ENCODE measurements at regions not wholly inside any gene's neighbourhood (a gene's known extent, or its start where the extent isn't known, plus 50 kb on each side); places are given as distances from the start of the nearest gene placed in this dataset.

DNA sequence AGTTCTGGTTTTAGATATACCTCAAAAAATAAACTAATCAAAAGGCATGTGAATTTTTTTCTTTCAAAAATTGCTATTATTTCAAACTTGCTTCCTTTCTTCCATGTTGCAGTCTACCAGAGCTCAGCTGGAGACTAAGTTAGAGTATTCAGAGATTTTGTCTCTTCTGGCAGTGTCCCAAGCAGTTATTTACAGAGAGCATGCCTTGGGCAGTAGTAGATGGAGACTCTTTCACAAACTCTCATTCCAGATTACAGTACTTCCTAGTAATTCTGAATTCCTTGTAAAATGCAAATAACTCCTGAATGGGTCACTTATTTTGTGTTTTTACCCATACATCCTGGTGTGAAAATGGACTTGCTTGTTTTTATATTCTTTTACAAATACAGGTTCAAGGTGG lies 703.4 kb downstream of the EPHA7 start:
- no peaks in the 10 kb centered on the region for H3K27me3 ChIP-seq (ENCODE audit: low read depth)
- no peak for DNase-seq

DNA sequence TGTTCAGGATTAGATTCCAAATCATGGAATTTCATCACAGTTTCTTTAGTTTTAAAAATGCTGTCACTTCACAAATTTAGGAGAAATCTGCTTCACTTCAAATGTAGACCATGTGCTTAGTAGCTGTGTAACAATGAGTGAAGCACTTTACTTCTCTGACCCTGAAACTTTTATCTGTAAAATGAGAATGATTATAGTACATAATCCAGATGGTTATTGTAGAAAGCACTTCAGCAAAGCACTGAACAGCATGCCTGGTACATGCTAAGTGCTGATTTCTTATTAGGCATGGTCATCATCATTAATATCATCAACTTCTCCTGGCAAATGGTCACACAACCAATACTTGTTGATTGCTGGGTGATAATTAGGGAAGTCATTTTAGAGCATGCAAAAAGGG lies 705.0 kb downstream of the EPHA7 start:
- H3K4me3 ChIP-seq: no peak overlapping the region
- H3K9me3 ChIP-seq: no peaks in the 10 kb centered on the region
- no peaks in the 10 kb centered on the region for H3K4me1 ChIP-seq
- DNase-seq (no peak), ATAC-seq (no peak)
- H3K36me3 ChIP-seq: no peaks in the 10 kb centered on the region
- no peaks in the 10 kb centered on the region for H3K27me3 ChIP-seq (ENCODE audit: low read depth)
- intact Hi-C loops (cut with DNase I): no loop called here
- no peak overlapping the region for H3K27ac ChIP-seq
- TF ChIP-seq, protein P1, sequence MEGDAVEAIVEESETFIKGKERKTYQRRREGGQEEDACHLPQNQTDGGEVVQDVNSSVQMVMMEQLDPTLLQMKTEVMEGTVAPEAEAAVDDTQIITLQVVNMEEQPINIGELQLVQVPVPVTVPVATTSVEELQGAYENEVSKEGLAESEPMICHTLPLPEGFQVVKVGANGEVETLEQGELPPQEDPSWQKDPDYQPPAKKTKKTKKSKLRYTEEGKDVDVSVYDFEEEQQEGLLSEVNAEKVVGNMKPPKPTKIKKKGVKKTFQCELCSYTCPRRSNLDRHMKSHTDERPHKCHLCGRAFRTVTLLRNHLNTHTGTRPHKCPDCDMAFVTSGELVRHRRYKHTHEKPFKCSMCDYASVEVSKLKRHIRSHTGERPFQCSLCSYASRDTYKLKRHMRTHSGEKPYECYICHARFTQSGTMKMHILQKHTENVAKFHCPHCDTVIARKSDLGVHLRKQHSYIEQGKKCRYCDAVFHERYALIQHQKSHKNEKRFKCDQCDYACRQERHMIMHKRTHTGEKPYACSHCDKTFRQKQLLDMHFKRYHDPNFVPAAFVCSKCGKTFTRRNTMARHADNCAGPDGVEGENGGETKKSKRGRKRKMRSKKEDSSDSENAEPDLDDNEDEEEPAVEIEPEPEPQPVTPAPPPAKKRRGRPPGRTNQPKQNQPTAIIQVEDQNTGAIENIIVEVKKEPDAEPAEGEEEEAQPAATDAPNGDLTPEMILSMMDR (IDR thresholded peaks at IDR 0.05): no peak

More for the DNA sequence above, 703.4 kb downstream of the EPHA7 start:
- ATAC-seq: no peak
- intact Hi-C loops (cut with DNase I): no loop called here
- TF ChIP-seq, protein P1 (IDR thresholded peaks at IDR 0.05): no peak
- Histone ChIP-seq H3K9me3 (no peaks in the 10 kb centered on the region), H3K4me1 (no peaks in the 10 kb centered on the region), H3K27ac (no peak overlapping the region), H3K36me3 (no peaks in the 10 kb centered on the region), H3K4me3 (no peak overlapping the region)

DNA sequence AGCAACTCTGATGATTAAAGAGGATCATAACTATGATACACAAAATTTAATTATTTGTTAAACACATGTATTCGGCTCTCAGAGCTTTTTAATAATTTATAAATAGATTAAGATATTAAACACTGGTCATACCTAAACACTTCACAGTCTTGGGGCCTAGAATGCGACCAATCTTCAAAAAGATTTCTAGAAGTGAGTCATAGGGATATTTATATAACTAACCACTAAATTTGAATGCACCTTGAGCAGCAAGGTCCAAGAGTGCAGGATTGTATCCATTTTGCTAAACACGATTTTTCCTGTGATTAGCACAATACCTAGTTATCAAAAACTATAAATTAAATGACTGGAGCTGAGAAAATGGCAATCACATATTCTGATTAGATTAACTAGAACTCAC lies 709.3 kb downstream of the EPHA7 start:
- intact Hi-C loops (cut with DNase I): no loop called here
- Histone ChIP-seq H3K27ac (no peak overlapping the region), H3K9me3 (no peaks in the 10 kb centered on the region), H3K4me1 (no peaks in the 10 kb centered on the region), H3K36me3 (no peaks in the 10 kb centered on the region), H3K4me3 (no peak overlapping the region), H3K27me3 (ENCODE audit: low read depth) (no peaks in the 10 kb centered on the region)
- no peak for DNase-seq
- no peak for ATAC-seq
- TF ChIP-seq, protein P1 (IDR thresholded peaks at IDR 0.05): no peak

DNA sequence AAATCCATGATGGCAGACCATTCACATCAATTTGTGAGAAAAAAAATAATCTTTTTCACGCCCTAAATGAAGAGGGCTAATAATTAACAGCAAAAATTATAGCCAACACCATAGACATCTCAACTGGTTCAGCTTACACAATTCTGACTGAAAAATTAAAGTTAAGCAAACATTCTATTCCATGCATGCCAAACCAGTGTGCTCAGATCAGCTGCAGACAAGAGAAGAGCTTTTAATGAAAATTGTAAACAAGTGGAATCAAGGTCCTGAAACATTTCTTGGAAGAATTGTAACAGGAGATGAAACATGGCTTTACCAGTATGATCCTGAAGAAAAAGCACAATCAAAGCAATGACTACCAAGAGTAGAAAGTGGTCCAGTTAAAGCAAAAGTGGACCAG lies 710.4 kb downstream of the EPHA7 start:
- no peaks in the 10 kb centered on the region for H3K9me3 ChIP-seq
- no peak overlapping the region for H3K27ac ChIP-seq
- H3K27me3 ChIP-seq (ENCODE audit: low read depth): no peaks in the 10 kb centered on the region
- no peaks in the 10 kb centered on the region for H3K4me1 ChIP-seq
- DNase-seq: no peak
- intact Hi-C loops (cut with DNase I): no loop called here
- no peaks in the 10 kb centered on the region for H3K36me3 ChIP-seq
- ATAC-seq: no peak
- no peak overlapping the region for H3K4me3 ChIP-seq
- TF ChIP-seq, protein P1 (IDR thresholded peaks at IDR 0.05): no peak

DNA sequence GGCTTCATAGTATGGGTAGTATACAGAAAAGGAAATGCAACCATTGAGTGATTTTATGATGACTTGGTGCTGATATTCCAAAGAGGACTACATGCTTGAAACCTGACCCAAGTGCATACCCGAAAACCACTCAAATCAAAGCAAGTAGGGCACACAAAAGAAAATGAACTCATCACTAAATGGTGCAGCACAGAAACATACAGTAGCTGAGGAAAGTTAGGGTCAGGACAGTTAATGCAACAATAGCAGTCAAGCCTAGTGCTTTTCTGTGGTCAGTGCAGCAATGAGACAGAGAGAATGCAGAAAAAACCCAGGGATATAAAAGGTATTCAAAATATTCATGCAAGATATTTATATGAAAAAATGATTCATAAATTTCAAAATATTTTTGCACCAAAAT lies 711.1 kb downstream of the EPHA7 start:
- H3K4me3 ChIP-seq: no peak overlapping the region
- TF ChIP-seq, protein P1 (IDR thresholded peaks at IDR 0.05): no peak
- intact Hi-C loops (cut with DNase I): no loop called here
- no peaks in the 10 kb centered on the region for H3K4me1 ChIP-seq
- no peaks in the 10 kb centered on the region for H3K36me3 ChIP-seq
- ATAC-seq (no peak), DNase-seq (no peak)
- no peaks in the 10 kb centered on the region for H3K27me3 ChIP-seq (ENCODE audit: low read depth)
- H3K27ac ChIP-seq: no peak overlapping the region
- H3K9me3 ChIP-seq: no peaks in the 10 kb centered on the region

DNA sequence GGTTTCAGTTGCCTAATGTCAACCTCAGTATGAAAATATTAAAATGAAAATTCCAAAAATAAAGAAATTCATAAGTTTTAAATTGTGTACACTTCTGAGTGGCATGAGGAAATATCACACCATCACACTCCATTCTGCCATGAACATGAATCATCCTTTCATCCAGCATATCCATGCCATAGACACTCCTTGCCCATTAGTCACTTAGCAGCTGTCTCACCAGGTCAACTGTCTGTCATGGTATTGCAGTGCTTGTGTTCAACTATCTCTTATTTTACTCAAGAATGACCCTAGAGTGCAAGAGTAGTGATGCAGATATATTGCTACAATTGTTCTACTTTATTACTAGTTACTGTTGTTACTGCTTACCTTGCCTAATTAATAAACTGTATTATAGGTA lies 712.4 kb downstream of the EPHA7 start:
- Histone ChIP-seq H3K4me3 (no peak overlapping the region), H3K27me3 (ENCODE audit: low read depth) (no peaks in the 10 kb centered on the region), H3K9me3 (no peaks in the 10 kb centered on the region), H3K4me1 (no peaks in the 10 kb centered on the region), H3K36me3 (no peaks in the 10 kb centered on the region), H3K27ac (no peak overlapping the region)
- intact Hi-C loops (cut with DNase I): no loop called here
- DNase-seq (no peak), ATAC-seq (no peak)
- TF ChIP-seq, protein P1 (IDR thresholded peaks at IDR 0.05): no peak

Data from lower lobe of right lung (tissue), 2 donors.